ENCODE measurements at regions not wholly inside any gene's neighbourhood (a gene's known extent, or its start where the extent isn't known, plus 50 kb on each side); places are given as distances from the start of the nearest gene placed in this dataset.

DNA sequence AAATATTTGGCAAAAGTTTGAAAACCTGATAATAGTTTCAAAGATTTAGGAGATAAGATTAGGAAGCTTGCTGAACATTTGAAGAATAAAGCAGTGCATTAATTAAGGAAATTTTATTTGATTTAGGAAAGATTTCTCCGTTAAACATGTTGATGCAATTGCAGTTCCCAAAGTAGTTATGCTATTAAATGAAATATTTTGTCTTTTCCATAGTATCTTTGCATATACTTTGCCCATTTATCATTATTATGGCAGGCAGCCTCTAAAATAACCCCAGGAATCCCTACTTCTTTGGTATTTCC lies 136.5 kb downstream of the MREG start:
- no peak overlapping the region for H3K27ac ChIP-seq
- no peak for DNase-seq (ENCODE audit: low spot score)
- ChIA-PET CTCF (interaction anchor here (0.7 to 0.8 kb wide), 3 partner anchors 41 to 496 kb away, joined by 3 to 4 read pairs (median 3); no protein-coding TSS in a partner anchor), POLR2A (ENCODE audit: low non-redundant PET) (no interaction called here)
- TF ChIP-seq, protein P1, sequence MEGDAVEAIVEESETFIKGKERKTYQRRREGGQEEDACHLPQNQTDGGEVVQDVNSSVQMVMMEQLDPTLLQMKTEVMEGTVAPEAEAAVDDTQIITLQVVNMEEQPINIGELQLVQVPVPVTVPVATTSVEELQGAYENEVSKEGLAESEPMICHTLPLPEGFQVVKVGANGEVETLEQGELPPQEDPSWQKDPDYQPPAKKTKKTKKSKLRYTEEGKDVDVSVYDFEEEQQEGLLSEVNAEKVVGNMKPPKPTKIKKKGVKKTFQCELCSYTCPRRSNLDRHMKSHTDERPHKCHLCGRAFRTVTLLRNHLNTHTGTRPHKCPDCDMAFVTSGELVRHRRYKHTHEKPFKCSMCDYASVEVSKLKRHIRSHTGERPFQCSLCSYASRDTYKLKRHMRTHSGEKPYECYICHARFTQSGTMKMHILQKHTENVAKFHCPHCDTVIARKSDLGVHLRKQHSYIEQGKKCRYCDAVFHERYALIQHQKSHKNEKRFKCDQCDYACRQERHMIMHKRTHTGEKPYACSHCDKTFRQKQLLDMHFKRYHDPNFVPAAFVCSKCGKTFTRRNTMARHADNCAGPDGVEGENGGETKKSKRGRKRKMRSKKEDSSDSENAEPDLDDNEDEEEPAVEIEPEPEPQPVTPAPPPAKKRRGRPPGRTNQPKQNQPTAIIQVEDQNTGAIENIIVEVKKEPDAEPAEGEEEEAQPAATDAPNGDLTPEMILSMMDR (conservative IDR thresholded peaks at IDR 0.05; ENCODE audit: low read depth): no peak

DNA sequence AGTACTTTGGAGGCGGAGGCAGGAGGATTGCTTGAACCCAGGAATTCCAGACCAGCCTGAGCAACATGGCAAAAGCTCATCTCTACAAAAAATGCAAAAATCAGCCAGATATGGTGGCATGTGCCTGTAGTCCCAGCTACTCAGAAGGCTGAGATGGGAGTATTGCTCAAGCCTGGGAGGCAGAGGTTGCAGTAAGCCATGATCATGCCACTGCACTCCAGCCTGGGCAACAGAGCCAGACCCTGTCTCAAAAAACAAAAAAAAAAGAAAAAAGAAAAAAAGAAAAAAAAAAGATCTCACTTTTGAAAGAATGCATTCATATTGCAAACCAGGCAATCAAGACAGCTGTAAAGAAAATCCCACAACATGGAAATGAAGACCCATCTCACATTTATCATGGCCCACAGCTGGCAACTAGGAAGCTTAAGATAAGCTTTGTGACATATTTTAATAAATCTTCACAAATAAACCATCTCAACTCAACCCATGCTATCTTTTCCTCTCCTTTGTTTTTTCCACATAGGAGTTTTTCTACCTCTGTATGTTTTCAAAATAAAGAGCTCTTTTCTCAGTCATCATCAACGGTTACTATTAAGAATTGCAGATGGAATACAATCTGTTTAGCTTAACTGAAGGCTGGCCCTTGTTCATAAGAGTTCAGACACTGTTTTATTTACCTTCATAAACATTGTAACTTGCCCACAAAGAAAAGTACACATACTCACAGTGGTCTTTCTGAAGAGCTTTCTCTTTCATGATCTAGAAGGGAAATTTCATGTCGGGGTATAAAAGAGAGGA lies 137.0 kb downstream of the MREG start:
- TF ChIP-seq, protein P1 (conservative IDR thresholded peaks at IDR 0.05; ENCODE audit: low read depth): no peak
- CTCF ChIA-PET: interaction anchor here (0.6 to 1.1 kb wide), 6 partner anchors 17 to 496 kb away, joined by 3 to 5 read pairs (median 3); no protein-coding TSS in a partner anchor
- POLR2A ChIA-PET (ENCODE audit: low non-redundant PET): no interaction called here
- no peak overlapping the region for H3K27ac ChIP-seq
- no peak for DNase-seq (ENCODE audit: low spot score)

DNA sequence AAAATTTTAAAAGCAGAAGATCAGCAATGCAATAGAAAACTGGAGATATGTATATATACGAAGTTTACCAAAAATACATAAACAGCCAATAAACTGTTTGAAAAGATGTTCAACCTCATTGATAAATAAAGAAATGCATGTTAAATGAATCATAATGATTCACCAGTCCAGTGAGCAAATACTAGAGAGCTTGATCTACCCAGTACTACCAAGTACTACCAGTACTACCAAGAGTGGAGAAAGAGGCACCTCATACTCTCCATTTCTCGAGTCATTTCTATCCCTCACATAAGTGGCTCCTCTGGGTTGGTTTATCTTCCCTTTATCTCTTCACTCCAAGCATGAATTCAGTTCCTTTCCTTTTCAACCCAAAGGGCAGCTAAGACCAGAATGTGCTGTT lies 138.9 kb downstream of the MREG start:
- H3K27ac ChIP-seq: no peak overlapping the region
- POLR2A ChIA-PET (ENCODE audit: low non-redundant PET): no interaction called here
- CTCF ChIA-PET: interaction anchor here (0.7 kb wide), 1 partner anchor 456 kb away, joined by 3 read pairs; no protein-coding TSS in a partner anchor
- TF ChIP-seq, protein P1 (conservative IDR thresholded peaks at IDR 0.05; ENCODE audit: low read depth): no peak
- DNase-seq (ENCODE audit: low spot score): no peak

DNA sequence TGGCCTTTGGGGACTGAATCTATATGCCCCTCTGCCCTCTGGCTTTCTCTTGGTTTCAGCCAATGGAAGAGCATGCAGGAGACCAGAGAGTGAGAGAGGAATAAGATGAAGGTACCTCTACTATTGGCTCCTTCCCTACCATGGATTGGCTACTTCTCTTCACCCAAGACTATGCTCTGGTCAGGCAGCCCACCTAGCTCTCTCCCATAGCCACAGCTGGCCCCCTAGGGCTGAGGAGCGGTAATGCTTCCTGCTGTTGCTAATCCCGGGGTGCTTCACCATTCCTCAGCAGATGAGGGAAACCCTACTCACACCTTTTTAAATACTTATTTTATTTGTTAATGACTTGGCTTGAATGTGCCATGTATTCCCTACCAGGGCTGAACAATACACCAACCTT lies 142.4 kb downstream of the MREG start:
- ChIA-PET POLR2A (ENCODE audit: low non-redundant PET) (no interaction called here), CTCF (no interaction called here)
- TF ChIP-seq, protein P1 (conservative IDR thresholded peaks at IDR 0.05; ENCODE audit: low read depth): no peak
- peak; percentile 10 for DNase-seq (ENCODE audit: low spot score)
- H3K27ac ChIP-seq: no peak overlapping the region

DNA sequence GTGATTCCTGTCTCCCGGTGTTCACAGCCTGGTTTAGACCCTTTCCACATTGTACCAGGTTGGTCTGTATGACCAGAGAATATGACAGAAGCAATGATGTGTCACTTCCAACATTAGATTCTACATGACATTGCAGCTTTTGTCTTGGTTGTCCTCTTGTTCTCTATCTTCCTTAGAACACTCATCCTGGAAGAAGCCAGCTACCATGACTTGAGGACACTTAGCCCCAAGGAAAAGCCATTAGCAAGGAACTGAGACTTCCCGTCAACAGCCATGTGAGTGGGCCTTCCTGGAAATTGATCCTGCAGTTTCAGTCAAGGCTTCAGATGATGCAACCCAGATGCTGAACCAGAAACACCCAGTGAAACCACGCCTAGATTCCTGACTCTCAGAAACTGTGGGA lies 143.3 kb downstream of the MREG start:
- TF ChIP-seq, protein P1 (conservative IDR thresholded peaks at IDR 0.05; ENCODE audit: low read depth): no peak
- DNase-seq (ENCODE audit: low spot score): peak; percentile 37
- H3K27ac ChIP-seq: no peak overlapping the region
- ChIA-PET CTCF (no interaction called here), POLR2A (ENCODE audit: low non-redundant PET) (no interaction called here)

DNA sequence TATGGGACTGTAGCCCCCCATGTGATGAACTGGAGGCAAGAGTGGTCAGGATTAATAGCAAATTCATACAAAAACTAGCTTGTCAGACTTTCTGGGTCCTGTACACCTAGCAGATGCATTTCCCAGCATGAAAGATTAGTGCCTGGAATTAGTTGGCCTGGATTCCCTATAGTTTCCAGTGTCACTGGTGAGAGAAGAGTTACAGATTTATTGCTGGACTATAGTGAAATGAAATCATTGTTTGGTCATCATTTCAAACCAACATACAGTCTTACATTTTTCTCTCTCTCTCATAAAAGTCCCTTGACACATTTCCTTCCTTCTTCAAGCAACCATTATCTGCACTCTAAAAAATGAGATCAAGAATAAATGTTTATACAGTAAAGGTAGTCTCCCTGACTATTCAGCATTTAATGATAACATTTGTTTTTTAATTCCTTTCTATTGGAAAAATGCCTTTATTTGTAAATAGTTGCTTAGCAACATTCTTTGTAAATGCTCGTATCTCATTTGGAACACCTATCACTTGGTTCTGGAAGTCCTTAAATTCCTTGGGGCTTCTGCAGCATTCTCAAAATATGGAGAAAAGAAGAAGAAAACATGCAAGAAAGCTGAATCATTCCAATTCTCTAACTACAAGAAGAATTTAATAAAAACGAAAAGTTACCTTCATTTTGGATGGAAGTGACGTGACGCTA lies 144.4 kb downstream of the MREG start:
- ChIA-PET POLR2A (ENCODE audit: low non-redundant PET) (no interaction called here), CTCF (no interaction called here)
- DNase-seq (ENCODE audit: low spot score): no peak
- TF ChIP-seq, protein P1 (conservative IDR thresholded peaks at IDR 0.05; ENCODE audit: low read depth): no peak
- no peak overlapping the region for H3K27ac ChIP-seq
